ENCODE measurements at regions not wholly inside any gene's neighbourhood (a gene's known extent, or its start where the extent isn't known, plus 50 kb on each side); places are given as distances from the start of the nearest gene placed in this dataset.

DNA sequence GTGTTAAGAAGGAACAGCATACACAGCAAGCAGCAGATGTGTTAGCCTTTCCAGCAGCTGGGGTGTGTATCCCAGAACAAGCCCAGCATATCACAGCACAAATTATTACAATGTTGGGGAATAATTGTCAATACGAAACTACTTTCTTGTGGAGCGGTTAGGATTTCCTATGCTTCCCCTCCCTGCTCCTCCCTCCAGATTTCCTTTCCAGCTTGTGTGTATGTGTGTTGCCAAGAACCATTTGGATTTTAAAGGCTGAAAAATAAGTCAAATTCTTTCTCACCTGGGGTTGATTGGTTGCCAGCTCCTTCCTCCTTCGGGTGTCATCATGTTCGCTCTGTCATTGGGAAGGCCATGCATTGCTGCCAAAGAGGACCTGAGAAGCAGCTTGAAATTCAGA lies 178.2 kb upstream of the FRMPD4 start:
- Histone ChIP-seq H3K27me3 (no peaks in the 10 kb centered on the region), H3K4me3 (replicated peaks in 1 of 3) (no peak overlapping the region), H3K4me1 (no peaks in the 10 kb centered on the region), H3K9me3 (no peaks in the 10 kb centered on the region), H3K36me3 (no peaks in the 10 kb centered on the region), H3K27ac (no peak overlapping the region)
- intact Hi-C loops (cut with DNase I) = no loop called here
- TF ChIP-seq, protein P1, sequence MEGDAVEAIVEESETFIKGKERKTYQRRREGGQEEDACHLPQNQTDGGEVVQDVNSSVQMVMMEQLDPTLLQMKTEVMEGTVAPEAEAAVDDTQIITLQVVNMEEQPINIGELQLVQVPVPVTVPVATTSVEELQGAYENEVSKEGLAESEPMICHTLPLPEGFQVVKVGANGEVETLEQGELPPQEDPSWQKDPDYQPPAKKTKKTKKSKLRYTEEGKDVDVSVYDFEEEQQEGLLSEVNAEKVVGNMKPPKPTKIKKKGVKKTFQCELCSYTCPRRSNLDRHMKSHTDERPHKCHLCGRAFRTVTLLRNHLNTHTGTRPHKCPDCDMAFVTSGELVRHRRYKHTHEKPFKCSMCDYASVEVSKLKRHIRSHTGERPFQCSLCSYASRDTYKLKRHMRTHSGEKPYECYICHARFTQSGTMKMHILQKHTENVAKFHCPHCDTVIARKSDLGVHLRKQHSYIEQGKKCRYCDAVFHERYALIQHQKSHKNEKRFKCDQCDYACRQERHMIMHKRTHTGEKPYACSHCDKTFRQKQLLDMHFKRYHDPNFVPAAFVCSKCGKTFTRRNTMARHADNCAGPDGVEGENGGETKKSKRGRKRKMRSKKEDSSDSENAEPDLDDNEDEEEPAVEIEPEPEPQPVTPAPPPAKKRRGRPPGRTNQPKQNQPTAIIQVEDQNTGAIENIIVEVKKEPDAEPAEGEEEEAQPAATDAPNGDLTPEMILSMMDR (IDR thresholded peaks at IDR 0.05) = no peak
- no peak for TF ChIP-seq POLR2A (IDR thresholded peaks at IDR 0.05)
- 72 to 85% methylated on average over 4 of the region's 4 CpGs for WGBS, 2 donors
- no peak for DNase-seq

DNA sequence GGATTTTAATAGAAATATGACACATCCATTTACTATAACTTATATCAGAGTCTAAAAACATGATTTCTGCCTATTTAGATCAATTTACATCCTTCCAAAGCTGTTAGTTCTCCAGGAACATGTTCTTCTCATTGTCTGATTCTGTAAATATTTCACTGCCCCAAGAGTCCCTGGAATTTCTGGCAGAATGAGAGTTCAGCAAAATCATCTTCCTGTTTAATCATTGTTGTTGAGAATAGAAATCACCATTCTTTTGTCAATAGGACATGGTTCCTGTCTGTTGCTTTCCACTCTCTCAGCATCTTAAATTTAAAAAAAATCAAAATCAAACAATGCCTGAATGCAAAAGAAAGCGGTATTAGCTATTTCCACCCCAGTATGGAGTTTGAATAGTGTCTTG lies 172.8 kb upstream of the FRMPD4 start:
- intact Hi-C loops (cut with DNase I) = no loop called here
- no peak for TF ChIP-seq POLR2A (IDR thresholded peaks at IDR 0.05)
- TF ChIP-seq, protein P1 (IDR thresholded peaks at IDR 0.05) = no peak
- H3K27me3 ChIP-seq = no peaks in the 10 kb centered on the region
- no peak for DNase-seq
- H3K4me1 ChIP-seq = no peaks in the 10 kb centered on the region
- H3K9me3 ChIP-seq = no peaks in the 10 kb centered on the region
- 72 to 79% methylated on average over 1 of the region's 1 CpG for WGBS, 2 donors
- H3K36me3 ChIP-seq = no peaks in the 10 kb centered on the region
- H3K4me3 ChIP-seq (replicated peaks in 1 of 3) = no peak overlapping the region
- H3K27ac ChIP-seq = no peak overlapping the region

DNA sequence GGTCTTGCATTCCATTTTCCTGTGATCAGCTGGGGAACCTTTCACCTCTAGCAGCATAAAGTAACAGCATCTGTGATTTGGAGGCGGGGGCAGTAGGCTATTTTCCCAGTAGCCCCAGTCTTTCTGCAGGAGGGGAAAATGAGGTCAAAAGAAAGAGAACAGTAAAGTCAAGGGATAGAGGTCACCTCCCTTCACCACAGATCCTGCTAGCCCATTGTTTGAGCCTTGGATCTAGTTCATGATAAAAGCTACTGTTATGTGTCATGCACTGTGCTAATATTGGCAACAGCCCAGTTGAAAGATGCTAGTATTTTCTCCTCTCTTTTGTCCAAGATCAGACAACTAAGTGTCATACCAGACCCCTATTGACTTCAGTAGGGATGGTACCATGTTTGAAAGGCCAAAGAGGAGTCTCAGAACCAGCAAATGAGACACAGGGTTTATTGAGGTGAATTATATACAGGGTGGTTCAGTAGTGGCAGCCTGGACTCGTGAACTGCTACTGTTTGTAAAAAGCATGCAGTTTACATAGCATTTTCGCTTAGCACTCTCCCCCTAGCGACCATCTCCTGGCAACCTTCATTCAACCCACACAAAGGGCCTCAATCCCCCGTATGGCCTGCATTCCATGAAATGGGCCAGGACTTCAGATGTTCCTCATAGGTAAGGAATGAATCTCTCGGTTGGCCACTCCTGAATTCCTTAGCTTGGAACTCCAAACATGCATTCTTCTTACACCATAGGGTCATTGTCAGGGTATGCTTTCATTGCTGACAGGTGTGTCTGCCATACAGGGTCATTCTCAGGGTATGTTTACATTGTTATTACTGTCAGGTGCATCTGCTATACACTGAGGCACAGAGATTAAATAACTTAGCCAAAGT lies 170.0 kb upstream of the FRMPD4 start:
- Histone ChIP-seq H3K36me3 (no peaks in the 10 kb centered on the region), H3K4me1 (no peaks in the 10 kb centered on the region), H3K27me3 (no peaks in the 10 kb centered on the region), H3K9me3 (no peaks in the 10 kb centered on the region), H3K27ac (no peak overlapping the region), H3K4me3 (replicated peaks in 1 of 3) (no peak overlapping the region)
- no peak for DNase-seq
- intact Hi-C loops (cut with DNase I) = no loop called here
- TF ChIP-seq, protein P1 (IDR thresholded peaks at IDR 0.05) = no peak
- no peak for TF ChIP-seq POLR2A (IDR thresholded peaks at IDR 0.05)
- WGBS, 2 donors = 68 to 86% methylated on average over 5 to 6 of the region's 6 CpGs

DNA sequence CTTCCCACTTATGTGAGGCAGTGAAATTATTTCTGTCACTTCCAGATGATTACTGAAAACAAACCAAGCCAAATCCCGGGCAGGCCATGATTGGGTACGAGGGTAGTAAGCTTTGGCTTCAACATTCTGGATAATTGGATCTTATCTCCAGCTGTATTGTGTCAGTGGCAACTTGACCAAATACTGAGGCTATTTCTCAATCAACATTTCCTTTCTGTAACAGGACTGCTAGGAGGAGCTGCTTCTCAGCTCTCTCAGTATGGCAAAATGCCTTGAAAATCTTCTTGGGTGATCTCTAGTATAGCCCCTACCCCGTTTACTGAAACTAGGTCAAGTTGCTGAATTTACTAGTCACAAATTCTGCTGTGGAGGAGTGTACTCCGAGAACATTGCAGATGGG lies 169.3 kb upstream of the FRMPD4 start:
- H3K27me3 ChIP-seq = no peaks in the 10 kb centered on the region
- TF ChIP-seq, protein P1 (IDR thresholded peaks at IDR 0.05) = no peak
- TF ChIP-seq POLR2A (IDR thresholded peaks at IDR 0.05) = no peak
- H3K27ac ChIP-seq = no peak overlapping the region
- 55 to 72% methylated on average over 3 to 4 of the region's 4 CpGs for WGBS, 2 donors
- H3K9me3 ChIP-seq = no peaks in the 10 kb centered on the region
- H3K4me1 ChIP-seq = no peaks in the 10 kb centered on the region
- no peaks in the 10 kb centered on the region for H3K36me3 ChIP-seq
- intact Hi-C loops (cut with DNase I) = no loop called here
- H3K4me3 ChIP-seq (replicated peaks in 1 of 3) = no peak overlapping the region
- DNase-seq = no peak

DNA sequence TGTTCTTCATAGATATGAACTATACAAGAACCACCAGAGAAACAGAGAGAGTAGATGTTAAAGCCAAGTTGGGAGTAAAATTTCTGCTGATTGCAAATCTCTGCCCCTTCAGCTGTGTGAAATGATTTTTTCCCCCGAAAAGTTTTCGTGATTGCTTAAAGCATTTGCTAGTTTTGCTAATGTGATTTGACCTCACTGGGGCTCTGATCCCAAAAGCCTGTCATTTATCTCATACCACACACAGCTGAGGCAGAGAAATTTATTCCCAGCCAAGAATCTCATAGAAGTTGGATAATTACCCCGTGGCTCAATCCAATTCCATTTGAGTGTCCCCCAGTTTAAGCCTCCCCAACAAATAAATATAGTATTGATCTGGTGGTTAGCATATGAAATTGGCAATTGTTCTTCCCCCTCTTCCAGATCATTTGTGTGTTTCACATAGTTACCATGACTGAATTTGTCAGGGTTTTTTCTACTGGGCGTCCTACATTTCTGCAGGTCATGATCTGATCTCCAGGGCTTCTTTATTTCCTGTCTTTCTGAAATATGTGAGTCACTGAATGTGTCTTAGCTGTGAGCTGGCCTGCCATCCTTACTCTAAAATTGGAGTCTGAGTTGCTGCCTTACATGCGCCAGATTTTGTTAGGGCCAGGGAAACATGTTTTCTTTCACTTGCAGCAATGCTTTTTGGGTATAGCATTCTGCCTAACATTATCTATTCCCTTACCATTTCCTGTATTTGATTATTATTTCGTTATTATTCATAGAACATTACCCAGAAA lies 167.5 kb upstream of the FRMPD4 start:
- intact Hi-C loops (cut with DNase I) = no loop called here
- WGBS, 2 donors = 74 to 78% methylated on average over 6 of the region's 6 CpGs
- no peak for DNase-seq

More for the DNA sequence above, 167.5 kb upstream of the FRMPD4 start:
- Histone ChIP-seq H3K27me3 (no peaks in the 10 kb centered on the region), H3K9me3 (no peaks in the 10 kb centered on the region), H3K4me1 (no peaks in the 10 kb centered on the region), H3K27ac (no peak overlapping the region), H3K36me3 (no peaks in the 10 kb centered on the region), H3K4me3 (replicated peaks in 1 of 3) (no peak overlapping the region)
- TF ChIP-seq, protein P1 (IDR thresholded peaks at IDR 0.05) = no peak
- TF ChIP-seq POLR2A (IDR thresholded peaks at IDR 0.05) = no peak

Data from thyroid gland (tissue), 4 donors.